ENCODE measurements at regions not wholly inside any gene's neighbourhood (a gene's known extent, or its start where the extent isn't known, plus 50 kb on each side); places are given as distances from the start of the nearest gene placed in this dataset.

DNA sequence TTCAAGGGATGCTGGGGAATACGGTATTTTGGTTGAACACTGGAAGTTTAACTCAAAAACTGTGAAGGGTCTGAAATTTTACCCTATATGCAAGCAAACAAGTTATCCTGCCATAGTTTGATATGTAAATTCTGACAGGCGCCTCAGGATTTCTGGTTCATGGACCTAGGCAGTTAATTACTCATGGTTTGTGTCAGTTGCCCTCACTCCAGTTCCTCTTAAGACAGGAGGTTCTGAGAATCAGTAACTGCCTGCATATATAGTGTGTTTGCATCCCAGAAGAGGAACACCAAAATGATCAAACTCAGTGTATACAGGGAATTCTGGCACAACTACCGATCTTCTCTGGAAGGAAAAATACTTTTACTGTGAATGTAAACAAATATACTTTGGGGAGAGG lies 360.4 kb upstream of the NWD2 start:
- no peaks in the 10 kb centered on the region for H3K4me1 Mint-ChIP-seq
- no peak for DNase-seq
- H3K9me3 Mint-ChIP-seq, result peaks cover 18% of the 10 kb centered on the region
- H3K27ac Mint-ChIP-seq, result no peak overlapping the region
- H3K36me3 Mint-ChIP-seq (ENCODE audit: low read depth), result no peaks in the 10 kb centered on the region
- no peak overlapping the region for H3K4me3 Mint-ChIP-seq
- no peaks in the 10 kb centered on the region for H3K27me3 Mint-ChIP-seq (ENCODE audit: low read depth, poor library complexity)
- TF ChIP-seq, protein P1, sequence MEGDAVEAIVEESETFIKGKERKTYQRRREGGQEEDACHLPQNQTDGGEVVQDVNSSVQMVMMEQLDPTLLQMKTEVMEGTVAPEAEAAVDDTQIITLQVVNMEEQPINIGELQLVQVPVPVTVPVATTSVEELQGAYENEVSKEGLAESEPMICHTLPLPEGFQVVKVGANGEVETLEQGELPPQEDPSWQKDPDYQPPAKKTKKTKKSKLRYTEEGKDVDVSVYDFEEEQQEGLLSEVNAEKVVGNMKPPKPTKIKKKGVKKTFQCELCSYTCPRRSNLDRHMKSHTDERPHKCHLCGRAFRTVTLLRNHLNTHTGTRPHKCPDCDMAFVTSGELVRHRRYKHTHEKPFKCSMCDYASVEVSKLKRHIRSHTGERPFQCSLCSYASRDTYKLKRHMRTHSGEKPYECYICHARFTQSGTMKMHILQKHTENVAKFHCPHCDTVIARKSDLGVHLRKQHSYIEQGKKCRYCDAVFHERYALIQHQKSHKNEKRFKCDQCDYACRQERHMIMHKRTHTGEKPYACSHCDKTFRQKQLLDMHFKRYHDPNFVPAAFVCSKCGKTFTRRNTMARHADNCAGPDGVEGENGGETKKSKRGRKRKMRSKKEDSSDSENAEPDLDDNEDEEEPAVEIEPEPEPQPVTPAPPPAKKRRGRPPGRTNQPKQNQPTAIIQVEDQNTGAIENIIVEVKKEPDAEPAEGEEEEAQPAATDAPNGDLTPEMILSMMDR (IDR thresholded peaks at IDR 0.05), result no peak

DNA sequence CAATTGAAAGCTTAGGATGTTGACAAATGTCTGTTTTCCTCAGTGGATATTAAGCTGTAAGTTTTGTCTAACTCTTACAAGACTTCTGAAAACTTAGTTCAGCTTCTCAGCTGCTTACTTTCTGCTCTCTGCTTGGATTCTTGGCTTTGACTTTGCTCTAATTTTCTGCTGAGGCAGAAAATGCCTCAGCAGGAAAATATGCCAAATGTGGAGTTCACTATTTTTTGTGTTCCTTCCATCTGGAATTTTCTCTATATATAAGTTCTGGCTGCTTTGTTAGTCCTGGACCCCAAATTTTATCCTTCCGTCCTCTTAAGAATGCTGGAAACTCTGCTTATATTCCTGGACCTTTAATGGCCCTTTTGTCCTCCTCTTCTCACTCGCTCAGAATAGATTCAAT lies 352.6 kb upstream of the NWD2 start:
- no peaks in the 10 kb centered on the region for H3K36me3 Mint-ChIP-seq (ENCODE audit: low read depth)
- TF ChIP-seq, protein P1 (IDR thresholded peaks at IDR 0.05), result no peak
- H3K4me1 Mint-ChIP-seq, result no peaks in the 10 kb centered on the region
- H3K27ac Mint-ChIP-seq, result no peak overlapping the region
- no peaks in the 10 kb centered on the region for H3K27me3 Mint-ChIP-seq (ENCODE audit: low read depth, poor library complexity)
- H3K4me3 Mint-ChIP-seq, result no peak overlapping the region
- H3K9me3 Mint-ChIP-seq, result peaks cover 14% of the 10 kb centered on the region
- DNase-seq, result no peak

DNA sequence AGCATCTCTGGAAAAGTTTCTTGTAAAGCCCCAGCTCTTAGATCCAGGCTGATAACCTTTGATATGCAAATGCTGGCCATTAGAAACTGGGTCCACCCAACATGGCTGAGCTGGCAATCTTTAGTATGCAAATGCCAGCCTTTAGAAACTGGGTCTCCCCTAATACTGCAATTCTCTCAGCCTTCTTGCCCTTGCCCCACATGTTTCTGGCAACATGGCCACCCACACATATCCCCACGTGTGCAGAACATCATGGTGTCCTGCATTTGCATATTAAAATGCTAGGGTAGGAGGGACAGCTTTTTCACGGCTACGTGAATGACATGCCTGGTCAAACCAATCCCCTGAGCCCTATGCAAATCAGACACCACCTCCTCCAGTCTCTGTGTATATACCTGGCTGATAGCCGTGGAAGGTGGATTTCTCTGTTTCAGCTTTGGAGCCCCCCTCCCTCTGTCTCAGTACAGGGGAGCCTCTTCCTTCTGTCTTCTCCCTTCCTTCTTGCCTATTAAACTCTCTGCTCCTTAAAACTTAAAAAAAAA lies 344.0 kb upstream of the NWD2 start:
- peaks cover 3% of the 10 kb centered on the region for H3K9me3 Mint-ChIP-seq
- TF ChIP-seq, protein P1 (IDR thresholded peaks at IDR 0.05), result no peak
- peaks cover 3% of the 10 kb centered on the region for H3K27me3 Mint-ChIP-seq (ENCODE audit: low read depth, poor library complexity)
- DNase-seq, result no peak
- H3K36me3 Mint-ChIP-seq (ENCODE audit: low read depth), result no peaks in the 10 kb centered on the region
- no peak overlapping the region for H3K4me3 Mint-ChIP-seq
- no peak overlapping the region for H3K27ac Mint-ChIP-seq
- no peaks in the 10 kb centered on the region for H3K4me1 Mint-ChIP-seq

DNA sequence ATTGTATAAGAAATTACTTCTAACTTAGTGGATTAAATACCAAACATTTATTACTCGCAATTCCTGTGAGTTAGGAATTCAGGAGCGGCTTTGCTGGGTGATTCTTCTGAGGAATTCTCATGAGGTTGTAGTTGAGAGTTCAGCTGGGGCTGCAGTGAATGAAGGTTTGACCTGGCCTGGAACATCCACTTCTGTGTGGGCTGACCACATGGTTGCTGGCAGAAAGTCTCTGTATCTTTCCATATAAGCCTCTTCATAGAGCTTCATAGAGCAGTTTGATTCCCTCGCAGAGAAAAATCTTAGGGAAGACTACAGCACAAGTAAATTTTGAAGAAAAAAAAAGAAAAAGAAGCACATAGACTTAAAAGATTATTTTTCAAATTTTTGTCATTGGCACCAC lies 339.7 kb upstream of the NWD2 start:
- Mint-ChIP-seq H3K4me1 (no peaks in the 10 kb centered on the region), H3K9me3 (peaks cover 4% of the 10 kb centered on the region), H3K36me3 (ENCODE audit: low read depth) (no peaks in the 10 kb centered on the region), H3K4me3 (no peak overlapping the region), H3K27ac (no peak overlapping the region), H3K27me3 (ENCODE audit: low read depth, poor library complexity) (peaks cover 3% of the 10 kb centered on the region)
- DNase-seq, result no peak
- TF ChIP-seq, protein P1 (IDR thresholded peaks at IDR 0.05), result no peak

DNA sequence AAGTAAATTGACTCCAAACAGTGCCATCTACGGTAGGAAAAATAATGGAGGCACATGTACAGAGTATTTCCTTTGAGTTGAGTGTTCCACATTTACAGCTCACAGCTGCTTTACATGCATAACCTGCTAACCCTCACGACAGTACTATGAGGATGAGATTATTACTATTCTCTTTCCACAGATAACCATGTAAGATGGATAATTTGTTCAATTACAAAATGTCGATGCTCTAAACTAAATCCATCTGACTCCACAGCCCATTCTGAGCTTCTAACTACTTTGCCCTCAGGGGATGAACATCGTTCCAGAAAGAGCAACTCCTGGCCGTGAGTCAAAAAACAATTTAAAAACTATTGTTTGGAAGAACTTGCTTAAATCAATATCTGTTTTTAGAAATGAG lies 330.4 kb upstream of the NWD2 start:
- no peak overlapping the region for H3K4me3 Mint-ChIP-seq
- no peaks in the 10 kb centered on the region for H3K27me3 Mint-ChIP-seq (ENCODE audit: low read depth, poor library complexity)
- TF ChIP-seq, protein P1 (IDR thresholded peaks at IDR 0.05), result no peak
- DNase-seq, result no peak
- H3K36me3 Mint-ChIP-seq (ENCODE audit: low read depth), result no peaks in the 10 kb centered on the region
- peaks cover 5% of the 10 kb centered on the region for H3K4me1 Mint-ChIP-seq
- H3K27ac Mint-ChIP-seq, result no peak overlapping the region
- no peaks in the 10 kb centered on the region for H3K9me3 Mint-ChIP-seq

DNA sequence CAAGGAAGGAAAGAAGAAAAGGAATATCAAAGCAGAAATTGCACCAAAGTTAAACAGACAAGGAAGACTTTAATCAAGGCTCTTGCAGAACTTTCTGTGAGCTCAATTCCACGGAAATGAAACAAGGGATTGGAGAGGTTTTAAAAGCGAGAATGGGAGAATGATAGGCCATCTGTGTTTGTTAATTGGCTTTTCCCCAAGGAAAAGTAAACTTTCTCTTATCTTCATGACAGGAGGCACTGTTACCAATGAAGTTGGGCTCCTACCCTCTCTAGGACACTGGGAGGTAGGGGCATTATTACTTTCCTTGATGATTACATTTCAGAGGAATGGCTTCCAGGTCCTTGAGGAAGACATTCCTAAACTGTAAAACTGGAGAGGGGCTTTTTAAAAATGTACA lies 328.8 kb upstream of the NWD2 start:
- TF ChIP-seq, protein P1 (IDR thresholded peaks at IDR 0.05), result no peak
- Mint-ChIP-seq H3K27me3 (ENCODE audit: low read depth, poor library complexity) (no peaks in the 10 kb centered on the region), H3K36me3 (ENCODE audit: low read depth) (no peaks in the 10 kb centered on the region), H3K9me3 (no peaks in the 10 kb centered on the region), H3K4me1 (peaks cover 5% of the 10 kb centered on the region), H3K27ac (no peak overlapping the region), H3K4me3 (no peak overlapping the region)
- DNase-seq, result no peak
